ENCODE measurements at regions not wholly inside any gene's neighbourhood (a gene's known extent, or its start where the extent isn't known, plus 50 kb on each side); places are given as distances from the start of the nearest gene placed in this dataset.

- H3K4me3 ChIP-seq (ENCODE audit: low read length in 2 of 2) = no peak overlapping the region
- peaks cover 19% of the 10 kb centered on the region for H3K4me1 ChIP-seq (ENCODE audit: control insufficient read depth, insufficient read depth, low read length)
- no peaks in the 10 kb centered on the region for H3K36me3 ChIP-seq (ENCODE audit: control insufficient read depth in 2 of 2, insufficient read depth in 2 of 2, low read length in 2 of 2)
- H3K9me3 ChIP-seq (ENCODE audit: control insufficient read depth in 2 of 2, low read length in 2 of 2) = no peaks in the 10 kb centered on the region
- H3K27me3 ChIP-seq (ENCODE audit: control insufficient read depth in 1 of 2, insufficient read depth in 2 of 2, low read length in 2 of 2) = no peaks in the 10 kb centered on the region
- H3K9ac ChIP-seq (ENCODE audit: low read length in 2 of 2) = no peak overlapping the region
- H3K27ac ChIP-seq (ENCODE audit: low read length) = no peak overlapping the region
These were observed 242.0 kb downstream of the RHOU start for GRCh38 chr1:228977307-228977706.

DNA sequence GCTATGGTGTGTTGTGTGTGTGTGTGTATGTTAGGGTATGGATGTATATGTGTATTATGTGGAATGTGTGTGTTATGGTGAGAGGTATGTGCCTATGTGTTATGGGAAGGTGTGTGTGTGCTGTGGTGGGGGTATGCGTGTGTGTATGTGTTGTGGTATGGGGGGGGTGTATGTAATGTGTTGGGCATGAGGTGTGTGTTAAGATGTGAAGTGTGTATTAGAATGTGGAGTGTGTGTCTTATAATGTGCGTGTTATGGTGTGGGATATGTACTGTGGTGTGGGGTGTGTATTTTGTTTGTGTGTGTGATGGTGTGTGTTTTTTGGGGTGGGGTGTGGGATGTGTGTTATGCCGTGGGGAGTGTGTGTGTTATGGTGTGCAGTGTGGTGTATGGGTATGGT, 242.5 kb downstream of the RHOU start:
- Histone ChIP-seq H3K9me3 (ENCODE audit: control insufficient read depth in 2 of 2, low read length in 2 of 2) (no peaks in the 10 kb centered on the region), H3K27me3 (ENCODE audit: control insufficient read depth in 1 of 2, insufficient read depth in 2 of 2, low read length in 2 of 2) (no peaks in the 10 kb centered on the region), H3K4me3 (ENCODE audit: low read length in 2 of 2) (no peak overlapping the region), H3K36me3 (ENCODE audit: control insufficient read depth in 2 of 2, insufficient read depth in 2 of 2, low read length in 2 of 2) (no peaks in the 10 kb centered on the region), H3K4me1 (ENCODE audit: control insufficient read depth, insufficient read depth, low read length) (peaks cover 19% of the 10 kb centered on the region), H3K27ac (ENCODE audit: low read length) (no peak overlapping the region), H3K9ac (ENCODE audit: low read length in 2 of 2) (no peak overlapping the region)

- Histone ChIP-seq H3K27me3 (ENCODE audit: control insufficient read depth in 1 of 2, insufficient read depth in 2 of 2, low read length in 2 of 2) (no peaks in the 10 kb centered on the region), H3K4me3 (ENCODE audit: low read length in 2 of 2) (peak overlapping the region in 1 of 2 donors; percentile 35), H3K9ac (ENCODE audit: low read length in 2 of 2) (peak overlapping the region; percentile 13 to 47), H3K9me3 (ENCODE audit: control insufficient read depth in 2 of 2, low read length in 2 of 2) (no peaks in the 10 kb centered on the region), H3K4me1 (ENCODE audit: control insufficient read depth, insufficient read depth, low read length) (peaks cover 19% of the 10 kb centered on the region), H3K27ac (ENCODE audit: low read length) (peak overlapping the region; percentile 37), H3K36me3 (ENCODE audit: control insufficient read depth in 2 of 2, insufficient read depth in 2 of 2, low read length in 2 of 2) (no peaks in the 10 kb centered on the region)
These were observed 243.4 kb downstream of the RHOU start for GRCh38 chr1:228978484-228979324.

DNA sequence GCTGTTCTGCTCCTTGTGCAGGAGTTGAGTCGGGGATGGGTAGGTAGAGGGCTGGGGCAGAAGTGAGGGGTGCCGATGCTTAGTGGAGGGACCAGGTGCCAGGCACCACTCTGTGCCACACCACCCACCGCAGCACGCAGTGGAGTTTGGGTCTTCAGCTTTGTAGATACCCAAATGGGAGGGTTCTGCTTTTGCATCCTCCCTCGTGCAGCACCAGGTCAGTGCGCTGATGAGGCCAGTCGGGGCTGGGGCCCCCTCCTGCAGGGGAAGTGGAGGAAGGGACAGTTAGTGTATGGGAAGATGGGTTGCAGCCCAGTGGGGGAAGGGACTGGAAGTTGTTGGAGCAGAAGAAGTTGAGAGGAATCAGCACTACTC, 244.0 kb downstream of the RHOU start:
- Histone ChIP-seq H3K4me3 (ENCODE audit: low read length in 2 of 2) (no peak overlapping the region), H3K4me1 (ENCODE audit: control insufficient read depth, insufficient read depth, low read length) (peaks cover 19% of the 10 kb centered on the region), H3K27ac (ENCODE audit: low read length) (no peak overlapping the region), H3K9me3 (ENCODE audit: control insufficient read depth in 2 of 2, low read length in 2 of 2) (no peaks in the 10 kb centered on the region), H3K9ac (ENCODE audit: low read length in 2 of 2) (no peak overlapping the region), H3K27me3 (ENCODE audit: control insufficient read depth in 1 of 2, insufficient read depth in 2 of 2, low read length in 2 of 2) (no peaks in the 10 kb centered on the region), H3K36me3 (ENCODE audit: control insufficient read depth in 2 of 2, insufficient read depth in 2 of 2, low read length in 2 of 2) (no peaks in the 10 kb centered on the region)

DNA sequence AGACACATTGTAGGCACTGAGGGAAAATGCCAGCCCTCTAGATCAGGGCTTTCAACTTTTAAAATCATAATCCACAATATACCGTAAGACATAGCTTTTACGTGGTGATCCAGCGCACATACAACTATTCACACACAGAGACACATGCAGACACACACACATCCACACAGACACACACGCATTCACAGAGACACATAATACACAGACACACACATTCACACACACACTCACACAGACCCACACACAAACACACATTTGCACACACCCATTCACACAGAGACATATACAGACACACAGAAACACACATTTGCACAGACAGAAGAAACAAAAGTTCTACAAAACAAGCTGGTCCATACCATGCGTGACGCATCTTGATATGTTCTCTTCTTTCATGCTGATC, 244.5 kb downstream of the RHOU start:
- no peaks in the 10 kb centered on the region for H3K27me3 ChIP-seq (ENCODE audit: control insufficient read depth in 1 of 2, insufficient read depth in 2 of 2, low read length in 2 of 2)
- H3K4me3 ChIP-seq (ENCODE audit: low read length in 2 of 2) = no peak overlapping the region
- no peaks in the 10 kb centered on the region for H3K9me3 ChIP-seq (ENCODE audit: control insufficient read depth in 2 of 2, low read length in 2 of 2)
- no peak overlapping the region for H3K9ac ChIP-seq (ENCODE audit: low read length in 2 of 2)
- peaks cover 19% of the 10 kb centered on the region for H3K4me1 ChIP-seq (ENCODE audit: control insufficient read depth, insufficient read depth, low read length)
- H3K36me3 ChIP-seq (ENCODE audit: control insufficient read depth in 2 of 2, insufficient read depth in 2 of 2, low read length in 2 of 2) = no peaks in the 10 kb centered on the region
- no peak overlapping the region for H3K27ac ChIP-seq (ENCODE audit: low read length)

- Histone ChIP-seq H3K9ac (ENCODE audit: low read length in 2 of 2) (no peak overlapping the region), H3K27me3 (ENCODE audit: control insufficient read depth in 1 of 2, insufficient read depth in 2 of 2, low read length in 2 of 2) (no peaks in the 10 kb centered on the region), H3K36me3 (ENCODE audit: control insufficient read depth in 2 of 2, insufficient read depth in 2 of 2, low read length in 2 of 2) (no peaks in the 10 kb centered on the region), H3K9me3 (ENCODE audit: control insufficient read depth in 2 of 2, low read length in 2 of 2) (no peaks in the 10 kb centered on the region), H3K4me3 (ENCODE audit: low read length in 2 of 2) (no peak overlapping the region), H3K4me1 (ENCODE audit: control insufficient read depth, insufficient read depth, low read length) (peaks cover 19% of the 10 kb centered on the region), H3K27ac (ENCODE audit: low read length) (no peak overlapping the region)
These were observed 245.1 kb downstream of the RHOU start for GRCh38 chr1:228980232-228980937.

- no peaks in the 10 kb centered on the region for H3K36me3 ChIP-seq (ENCODE audit: control insufficient read depth in 2 of 2, insufficient read depth in 2 of 2, low read length in 2 of 2)
- H3K27me3 ChIP-seq (ENCODE audit: control insufficient read depth in 1 of 2, insufficient read depth in 2 of 2, low read length in 2 of 2) = no peaks in the 10 kb centered on the region
- no peak overlapping the region for H3K27ac ChIP-seq (ENCODE audit: low read length)
- no peaks in the 10 kb centered on the region for H3K9me3 ChIP-seq (ENCODE audit: control insufficient read depth in 2 of 2, low read length in 2 of 2)
- H3K4me3 ChIP-seq (ENCODE audit: low read length in 2 of 2) = no peak overlapping the region
- no peak overlapping the region for H3K9ac ChIP-seq (ENCODE audit: low read length in 2 of 2)
- H3K4me1 ChIP-seq (ENCODE audit: control insufficient read depth, insufficient read depth, low read length) = peaks cover 36% of the 10 kb centered on the region
These were observed 247.4 kb downstream of the RHOU start for GRCh38 chr1:228982637-228983036.

DNA sequence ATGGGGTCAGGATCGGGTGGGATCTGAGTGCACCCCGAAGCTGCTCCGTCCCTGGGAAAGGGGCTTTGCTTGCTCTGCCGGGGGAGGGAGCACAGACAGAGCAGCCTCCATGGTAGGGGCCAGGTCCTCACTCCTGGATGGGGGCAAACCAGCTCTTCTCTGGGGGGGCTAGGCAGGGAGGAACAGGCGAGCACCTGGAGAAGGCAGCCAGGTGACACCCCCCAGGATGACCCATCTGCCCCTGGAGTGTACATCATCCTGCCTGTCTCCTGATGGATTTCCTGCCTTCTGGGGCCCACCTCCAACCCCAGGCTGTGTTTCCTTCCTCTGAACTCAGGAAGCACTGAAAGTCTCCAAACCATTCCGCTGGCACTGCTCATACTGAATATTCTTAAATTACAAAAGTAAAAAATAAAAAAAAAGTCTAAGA, 248.0 kb downstream of the RHOU start:
- H3K27me3 ChIP-seq (ENCODE audit: control insufficient read depth in 1 of 2, insufficient read depth in 2 of 2, low read length in 2 of 2) = no peaks in the 10 kb centered on the region
- no peak overlapping the region for H3K27ac ChIP-seq (ENCODE audit: low read length)
- H3K4me1 ChIP-seq (ENCODE audit: control insufficient read depth, insufficient read depth, low read length) = peaks cover 37% of the 10 kb centered on the region
- no peak overlapping the region for H3K4me3 ChIP-seq (ENCODE audit: low read length in 2 of 2)
- no peak overlapping the region for H3K9ac ChIP-seq (ENCODE audit: low read length in 2 of 2)
- no peaks in the 10 kb centered on the region for H3K36me3 ChIP-seq (ENCODE audit: control insufficient read depth in 2 of 2, insufficient read depth in 2 of 2, low read length in 2 of 2)
- no peaks in the 10 kb centered on the region for H3K9me3 ChIP-seq (ENCODE audit: control insufficient read depth in 2 of 2, low read length in 2 of 2)

DNA sequence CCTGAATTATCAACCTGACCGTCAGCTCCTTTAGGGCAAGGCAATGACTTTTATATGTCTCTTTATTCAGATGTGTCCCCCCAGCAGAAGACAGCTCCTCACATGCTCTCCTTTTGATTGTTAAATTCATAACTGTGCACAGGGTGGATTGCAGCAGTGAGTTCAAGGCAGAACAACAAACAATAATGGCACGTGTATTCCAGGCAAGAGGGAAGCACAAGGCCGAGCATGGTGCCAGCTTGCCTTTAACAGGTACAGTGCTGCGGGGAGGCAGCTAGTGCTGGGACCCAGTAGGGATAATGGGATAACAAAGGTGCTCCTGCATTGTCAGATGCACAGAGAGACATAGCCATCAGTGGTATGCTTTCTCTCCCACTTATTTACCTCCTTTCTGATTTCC, 248.4 kb downstream of the RHOU start:
- Histone ChIP-seq H3K27ac (ENCODE audit: low read length) (no peak overlapping the region), H3K9ac (ENCODE audit: low read length in 2 of 2) (no peak overlapping the region), H3K4me1 (ENCODE audit: control insufficient read depth, insufficient read depth, low read length) (peaks cover 35% of the 10 kb centered on the region), H3K4me3 (ENCODE audit: low read length in 2 of 2) (no peak overlapping the region), H3K27me3 (ENCODE audit: control insufficient read depth in 1 of 2, insufficient read depth in 2 of 2, low read length in 2 of 2) (no peaks in the 10 kb centered on the region), H3K36me3 (ENCODE audit: control insufficient read depth in 2 of 2, insufficient read depth in 2 of 2, low read length in 2 of 2) (no peaks in the 10 kb centered on the region), H3K9me3 (ENCODE audit: control insufficient read depth in 2 of 2, low read length in 2 of 2) (no peaks in the 10 kb centered on the region)

GRCh38 chr1:228984107-228984506, 248.8 kb downstream of the RHOU start:
- Histone ChIP-seq H3K9me3 (ENCODE audit: control insufficient read depth in 2 of 2, low read length in 2 of 2) (no peaks in the 10 kb centered on the region), H3K36me3 (ENCODE audit: control insufficient read depth in 2 of 2, insufficient read depth in 2 of 2, low read length in 2 of 2) (no peaks in the 10 kb centered on the region), H3K27ac (ENCODE audit: low read length) (no peak overlapping the region), H3K9ac (ENCODE audit: low read length in 2 of 2) (no peak overlapping the region), H3K4me1 (ENCODE audit: control insufficient read depth, insufficient read depth, low read length) (peaks cover 34% of the 10 kb centered on the region), H3K4me3 (ENCODE audit: low read length in 2 of 2) (no peak overlapping the region), H3K27me3 (ENCODE audit: control insufficient read depth in 1 of 2, insufficient read depth in 2 of 2, low read length in 2 of 2) (no peaks in the 10 kb centered on the region)

Data from stomach smooth muscle (tissue), 2 donors.